Ascending aorta (tissue), 2 donors: ENCODE measurements at regions not wholly inside any gene's neighbourhood (a gene's known extent, or its start where the extent isn't known, plus 50 kb on each side); places are given as distances from the start of the nearest gene placed in this dataset.

Experiments used
- DNase-seq, 2 donors: peaks; one replicate each; pipeline ENCODE4 v3.0.0-alpha.2; 2019; ENCODE audit warnings: low spot score in 2 of 2
- H3K27ac ChIP-seq, 2 donors: fragments of 200-600 bp; sonication (generic); one replicate each; pipeline ENCODE4 v1.5.1; 2016 to 2017; ENCODE audit warnings: mild to moderate bottlenecking in 1 of 2
- H3K27me3 ChIP-seq: fragments of 200-600 bp; sonication (generic); one replicate; pipeline ENCODE4 v1.5.1; 2017
- H3K36me3 ChIP-seq, 2 donors: fragments of 200-600 bp; sonication (generic); one replicate each; pipeline ENCODE4 v1.5.1; 2016
- H3K4me1 ChIP-seq, 2 donors: fragments of 200-600 bp; sonication (generic); one replicate each; pipeline ENCODE4 v1.5.1; 2016 to 2017; ENCODE audit warnings: mild to moderate bottlenecking in 1 of 2
- H3K4me3 ChIP-seq, 2 donors: fragments of 200-600 bp; sonication (generic); one replicate each; pipeline ENCODE4 v1.5.1; 2016 to 2017; ENCODE audit warnings: mild to moderate bottlenecking in 1 of 2
- H3K9me3 ChIP-seq, 2 donors: fragments of 200-600 bp; sonication (generic); one replicate each; pipeline ENCODE4 v1.5.1; 2016
- intact Hi-C: fragments of 100-400 bp; cut with DNase I; formaldehyde crosslinking; loops from one replicate; pipeline ENCODE4 v1.15.1; 2023
- TF ChIP-seq, protein P1 (sequence below), 3 experiments: fragments of 200-600 bp in 2 of 3; fragments of 450-650 bp in 1 of 3; sonication (generic) in 2 of 3; IDR thresholded peaks; one replicate each; pipeline ENCODE4 v1.5.1; 2016 to 2019; ENCODE audit warnings: antibody characterized with exemption in 3 of 3, mild to moderate bottlenecking in 1 of 3, moderate library complexity in 1 of 3

DNA sequence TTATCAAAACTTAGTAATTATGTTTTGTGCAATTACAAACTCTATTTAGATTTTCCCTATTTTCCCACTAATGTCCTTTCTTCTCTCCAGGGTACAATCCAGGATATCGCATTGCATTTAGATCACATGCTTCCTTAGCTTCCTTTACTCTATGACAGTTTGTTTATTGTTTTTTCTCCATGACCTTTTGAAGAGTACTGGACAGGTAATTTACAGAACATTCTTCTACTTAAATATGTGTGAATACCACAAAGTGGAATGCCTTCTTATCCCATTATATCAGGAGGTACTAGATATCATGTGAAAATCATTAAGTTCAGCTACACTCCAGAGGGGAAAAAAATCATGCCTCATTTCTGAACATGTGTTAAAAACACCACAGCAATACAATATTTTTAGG lies 776.6 kb upstream of the CDH9 start:
- TF ChIP-seq, protein P1, sequence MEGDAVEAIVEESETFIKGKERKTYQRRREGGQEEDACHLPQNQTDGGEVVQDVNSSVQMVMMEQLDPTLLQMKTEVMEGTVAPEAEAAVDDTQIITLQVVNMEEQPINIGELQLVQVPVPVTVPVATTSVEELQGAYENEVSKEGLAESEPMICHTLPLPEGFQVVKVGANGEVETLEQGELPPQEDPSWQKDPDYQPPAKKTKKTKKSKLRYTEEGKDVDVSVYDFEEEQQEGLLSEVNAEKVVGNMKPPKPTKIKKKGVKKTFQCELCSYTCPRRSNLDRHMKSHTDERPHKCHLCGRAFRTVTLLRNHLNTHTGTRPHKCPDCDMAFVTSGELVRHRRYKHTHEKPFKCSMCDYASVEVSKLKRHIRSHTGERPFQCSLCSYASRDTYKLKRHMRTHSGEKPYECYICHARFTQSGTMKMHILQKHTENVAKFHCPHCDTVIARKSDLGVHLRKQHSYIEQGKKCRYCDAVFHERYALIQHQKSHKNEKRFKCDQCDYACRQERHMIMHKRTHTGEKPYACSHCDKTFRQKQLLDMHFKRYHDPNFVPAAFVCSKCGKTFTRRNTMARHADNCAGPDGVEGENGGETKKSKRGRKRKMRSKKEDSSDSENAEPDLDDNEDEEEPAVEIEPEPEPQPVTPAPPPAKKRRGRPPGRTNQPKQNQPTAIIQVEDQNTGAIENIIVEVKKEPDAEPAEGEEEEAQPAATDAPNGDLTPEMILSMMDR (IDR thresholded peaks at IDR 0.05), result no peak
- H3K27ac ChIP-seq, result no peak overlapping the region
- H3K27me3 ChIP-seq, result no peaks in the 10 kb centered on the region
- no peaks in the 10 kb centered on the region for H3K4me1 ChIP-seq
- DNase-seq, result no peak
- intact Hi-C loops, result no loop called here
- no peak overlapping the region for H3K4me3 ChIP-seq
- no peaks in the 10 kb centered on the region for H3K9me3 ChIP-seq
- H3K36me3 ChIP-seq, result no peaks in the 10 kb centered on the region

GRCh38 chr5:27814286-27814685 lies 775.9 kb upstream of the CDH9 start:
- intact Hi-C loops, result no loop called here
- no peak for DNase-seq
- Histone ChIP-seq H3K27ac (no peak overlapping the region), H3K27me3 (no peaks in the 10 kb centered on the region), H3K9me3 (no peaks in the 10 kb centered on the region), H3K4me1 (no peaks in the 10 kb centered on the region), H3K36me3 (no peaks in the 10 kb centered on the region), H3K4me3 (no peak overlapping the region)
- TF ChIP-seq, protein P1 (IDR thresholded peaks at IDR 0.05), result no peak

DNA sequence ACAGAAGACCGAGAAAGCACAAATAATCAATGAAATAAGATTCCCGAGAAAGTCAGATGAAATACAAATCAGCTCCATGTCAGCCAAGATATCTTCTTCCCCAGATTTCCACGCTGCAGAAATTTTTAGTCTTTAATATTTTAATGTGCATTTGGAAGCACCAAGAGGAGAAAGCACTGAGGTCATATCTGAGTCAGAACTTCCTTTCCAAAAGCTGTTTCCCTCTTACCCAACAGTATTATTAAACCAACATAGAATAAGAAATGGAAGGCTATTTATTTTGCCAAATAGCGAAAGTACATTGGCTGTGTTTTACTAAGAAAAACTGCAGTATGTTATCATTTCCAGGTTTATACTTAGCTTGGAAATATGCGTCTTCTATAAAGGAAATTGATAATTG lies 772.1 kb upstream of the CDH9 start:
- no peaks in the 10 kb centered on the region for H3K36me3 ChIP-seq
- intact Hi-C loops, result no loop called here
- no peak overlapping the region for H3K27ac ChIP-seq

DNA sequence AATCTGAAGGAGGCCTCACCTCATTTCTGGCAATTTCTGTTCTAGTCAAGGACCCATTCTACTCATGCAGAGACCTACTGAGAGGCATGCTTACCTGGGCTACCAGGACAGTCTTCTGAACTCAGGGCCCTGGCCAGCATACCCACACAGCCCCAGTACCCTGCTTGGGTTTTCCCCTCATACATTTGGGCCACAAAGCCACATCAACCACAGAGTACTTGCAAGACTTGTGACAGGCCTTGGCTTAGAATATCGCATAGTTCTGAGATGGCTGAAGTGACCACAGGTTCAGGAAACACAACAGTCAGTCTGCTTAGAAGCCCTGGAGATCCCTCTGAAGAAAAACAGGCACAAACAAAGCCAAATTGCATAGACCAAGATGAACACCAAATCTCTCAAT lies 758.8 kb upstream of the CDH9 start:
- no peaks in the 10 kb centered on the region for H3K36me3 ChIP-seq
- peaks cover 0 to 3% of the 10 kb centered on the region in 2 donors for H3K9me3 ChIP-seq
- no peak overlapping the region for H3K27ac ChIP-seq
- no peak overlapping the region for H3K4me3 ChIP-seq
- H3K4me1 ChIP-seq, result no peaks in the 10 kb centered on the region
- intact Hi-C loops, result no loop called here
- DNase-seq, result no peak
- TF ChIP-seq, protein P1 (IDR thresholded peaks at IDR 0.05), result no peak
- no peaks in the 10 kb centered on the region for H3K27me3 ChIP-seq

More for the DNA sequence above, 772.1 kb upstream of the CDH9 start:
- no peaks in the 10 kb centered on the region for H3K4me1 ChIP-seq
- H3K9me3 ChIP-seq, result no peaks in the 10 kb centered on the region
- TF ChIP-seq, protein P1 (IDR thresholded peaks at IDR 0.05), result no peak
- no peak overlapping the region for H3K4me3 ChIP-seq
- H3K27me3 ChIP-seq, result no peaks in the 10 kb centered on the region
- no peak for DNase-seq

DNA sequence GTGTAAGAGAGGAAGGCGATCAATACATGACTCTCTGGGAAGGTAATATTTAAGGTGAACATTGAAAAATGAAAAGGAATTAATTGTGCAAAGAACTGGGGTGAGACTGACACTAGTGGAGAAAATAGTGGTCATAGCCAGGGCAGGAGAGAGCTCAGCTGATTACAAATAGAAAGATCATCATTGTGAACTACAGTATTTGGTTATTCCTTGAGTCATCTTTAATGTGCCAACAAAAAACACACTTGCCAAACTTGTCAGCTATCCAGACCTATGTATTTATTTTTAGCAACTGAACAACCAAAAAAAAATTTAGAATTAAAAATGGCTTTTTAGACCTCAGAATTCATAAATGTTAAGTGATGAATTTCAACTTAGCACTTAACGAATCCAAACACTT lies 749.8 kb upstream of the CDH9 start:
- Histone ChIP-seq H3K36me3 (no peaks in the 10 kb centered on the region), H3K4me3 (no peak overlapping the region), H3K9me3 (no peaks in the 10 kb centered on the region), H3K27ac (no peak overlapping the region), H3K27me3 (no peaks in the 10 kb centered on the region), H3K4me1 (no peaks in the 10 kb centered on the region)
- DNase-seq, result no peak
- intact Hi-C loops, result no loop called here
- TF ChIP-seq, protein P1 (IDR thresholded peaks at IDR 0.05), result no peak

DNA sequence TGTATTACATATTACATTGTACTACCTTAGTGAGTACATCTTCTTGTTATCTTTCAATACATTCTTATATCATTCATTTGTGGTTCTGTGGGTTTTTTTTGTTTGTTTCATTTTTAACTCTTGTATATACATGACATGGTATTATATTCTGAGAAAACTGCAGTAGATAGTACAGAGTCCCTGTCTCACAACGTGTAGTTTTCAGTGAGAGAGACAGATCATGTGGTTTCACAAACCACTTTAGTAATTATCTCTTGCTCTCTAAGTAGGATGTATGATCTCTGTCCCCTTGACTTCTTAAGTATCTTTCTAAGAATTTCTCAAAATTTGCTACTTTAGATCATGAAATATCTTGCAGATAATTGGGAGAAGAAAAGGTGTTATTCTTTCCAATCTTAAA lies 745.9 kb upstream of the CDH9 start:
- no peaks in the 10 kb centered on the region for H3K4me1 ChIP-seq
- no peaks in the 10 kb centered on the region for H3K9me3 ChIP-seq
- intact Hi-C loops, result no loop called here
- no peak overlapping the region for H3K4me3 ChIP-seq
- DNase-seq, result no peak
- TF ChIP-seq, protein P1 (IDR thresholded peaks at IDR 0.05), result no peak
- no peaks in the 10 kb centered on the region for H3K27me3 ChIP-seq
- no peaks in the 10 kb centered on the region for H3K36me3 ChIP-seq
- no peak overlapping the region for H3K27ac ChIP-seq
